HG03575 (cell line): ENCODE measurements at regions not wholly inside any gene's neighbourhood (a gene's known extent, or its start where the extent isn't known, plus 50 kb on each side); places are given as distances from the start of the nearest gene placed in this dataset.

Experiments used
- ATAC-seq: cut with Tn5 transposase; IDR thresholded peaks from one replicate; pipeline ENCODE4 v1.9.1; 2021; ENCODE audit not compliant: unreplicated experiment, insufficient number of reproducible peaks, low FRiP score; ENCODE audit errors: extremely low read depth

DNA sequence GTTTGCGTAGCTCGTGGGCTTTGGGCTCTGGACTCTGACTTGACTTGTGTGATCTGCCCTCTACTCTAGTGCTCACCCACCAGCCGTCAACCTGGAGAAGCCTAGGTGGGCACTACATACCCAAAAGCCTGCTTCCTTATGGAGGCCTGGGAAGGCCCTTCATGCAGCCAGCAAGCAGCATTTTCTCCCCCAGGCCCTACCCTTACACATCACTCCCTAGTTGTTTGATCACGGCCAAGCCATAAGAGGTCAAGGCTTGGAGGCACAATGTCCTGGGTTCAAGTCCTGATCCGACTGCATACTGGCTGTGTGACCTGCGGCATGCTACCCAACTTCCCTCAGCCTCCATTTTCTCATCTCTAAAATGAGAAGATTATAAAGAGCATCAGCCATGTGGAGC, 151.3 kb upstream of the EGFLAM start:
- no peak for ATAC-seq

DNA sequence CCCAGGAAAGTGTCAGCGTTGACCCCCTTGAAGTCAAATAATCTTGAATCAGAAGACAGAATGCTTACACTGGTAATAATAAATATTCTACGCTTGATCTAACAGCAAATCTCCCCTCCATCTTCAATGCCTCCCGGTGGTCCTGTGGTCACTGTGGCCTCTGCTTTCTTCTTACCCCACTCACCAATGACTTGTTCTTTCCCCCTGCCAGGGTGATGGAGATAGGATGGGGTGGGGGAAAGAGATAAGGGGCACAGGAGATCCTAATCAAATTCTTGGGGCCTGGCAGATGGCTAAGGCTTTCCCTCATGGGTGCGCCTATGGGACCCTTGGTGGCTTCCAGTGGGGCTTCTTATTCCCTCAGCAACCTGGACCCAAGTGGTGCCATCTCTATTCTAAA, 152.6 kb upstream of the EGFLAM start:
- no peak for ATAC-seq

DNA sequence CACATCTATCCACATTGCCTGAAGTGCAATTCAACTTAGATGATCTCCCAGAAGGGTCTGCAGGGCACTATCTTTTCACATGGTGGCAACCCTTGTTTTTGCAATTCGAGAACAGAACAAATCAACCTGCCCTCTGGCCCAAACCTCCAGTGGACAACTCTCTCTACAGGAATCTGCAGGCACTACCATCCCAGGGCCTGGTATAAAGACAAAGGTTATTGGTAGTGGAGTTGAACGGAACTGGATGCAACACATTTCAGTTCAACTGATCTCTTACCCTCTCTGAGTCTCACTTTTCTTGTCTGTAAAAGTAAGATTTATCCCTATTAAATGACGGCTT, 153.2 kb upstream of the EGFLAM start:
- ATAC-seq, result no peak

DNA sequence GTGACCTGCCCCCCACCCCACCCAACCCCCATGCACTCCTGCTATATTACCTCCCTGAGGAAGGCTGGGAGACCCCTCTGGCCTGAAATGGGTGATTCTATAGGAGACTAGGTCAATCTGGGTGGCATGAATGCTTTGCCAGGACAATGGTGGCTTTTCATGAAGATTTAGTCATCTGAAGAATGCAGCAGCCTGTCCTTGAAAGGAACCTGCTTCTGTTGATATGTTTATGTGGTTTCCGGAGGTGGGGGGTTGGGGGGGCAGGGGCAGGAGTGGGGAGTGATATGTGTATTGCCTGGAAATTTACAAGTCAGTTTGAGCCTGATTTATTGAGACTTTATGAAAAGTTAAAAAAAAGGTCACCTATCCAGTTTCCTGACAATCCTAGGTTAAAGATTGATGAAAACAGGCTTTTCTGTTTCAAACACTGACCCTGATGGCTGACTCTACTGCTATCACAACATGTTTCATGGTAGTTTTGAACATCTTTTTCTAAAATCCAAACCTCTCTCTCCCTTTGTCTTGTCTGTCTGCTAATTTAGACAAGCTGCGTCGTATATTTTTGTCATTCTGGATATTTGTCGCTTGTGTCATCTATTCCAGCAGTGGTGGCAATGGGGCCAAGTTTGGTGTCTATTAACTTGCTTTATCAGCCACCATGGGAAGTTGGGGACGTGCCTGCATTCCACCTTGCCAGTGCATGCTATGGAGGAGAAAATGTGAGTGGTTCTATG, 153.7 kb upstream of the EGFLAM start:
- no peak for ATAC-seq

DNA sequence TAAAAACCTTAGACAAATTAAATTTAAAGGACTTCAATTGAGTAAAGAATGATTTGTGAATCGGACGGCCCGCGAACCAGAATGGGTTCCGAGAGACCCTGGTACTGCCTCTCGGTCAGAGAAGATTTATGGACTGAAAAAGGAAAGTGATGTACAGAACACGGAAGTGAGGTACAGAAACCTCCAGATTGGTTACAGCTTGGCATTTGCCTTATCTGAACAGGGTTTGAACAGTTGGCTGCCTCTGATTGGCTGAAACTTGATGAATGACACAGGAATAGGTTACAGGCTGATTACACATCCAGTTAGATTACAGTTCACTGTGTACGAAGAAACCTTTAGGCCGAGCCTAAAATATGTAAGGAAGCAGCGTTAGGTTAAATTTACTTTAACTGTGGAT, 156.5 kb upstream of the EGFLAM start:
- ATAC-seq, result no peak

DNA sequence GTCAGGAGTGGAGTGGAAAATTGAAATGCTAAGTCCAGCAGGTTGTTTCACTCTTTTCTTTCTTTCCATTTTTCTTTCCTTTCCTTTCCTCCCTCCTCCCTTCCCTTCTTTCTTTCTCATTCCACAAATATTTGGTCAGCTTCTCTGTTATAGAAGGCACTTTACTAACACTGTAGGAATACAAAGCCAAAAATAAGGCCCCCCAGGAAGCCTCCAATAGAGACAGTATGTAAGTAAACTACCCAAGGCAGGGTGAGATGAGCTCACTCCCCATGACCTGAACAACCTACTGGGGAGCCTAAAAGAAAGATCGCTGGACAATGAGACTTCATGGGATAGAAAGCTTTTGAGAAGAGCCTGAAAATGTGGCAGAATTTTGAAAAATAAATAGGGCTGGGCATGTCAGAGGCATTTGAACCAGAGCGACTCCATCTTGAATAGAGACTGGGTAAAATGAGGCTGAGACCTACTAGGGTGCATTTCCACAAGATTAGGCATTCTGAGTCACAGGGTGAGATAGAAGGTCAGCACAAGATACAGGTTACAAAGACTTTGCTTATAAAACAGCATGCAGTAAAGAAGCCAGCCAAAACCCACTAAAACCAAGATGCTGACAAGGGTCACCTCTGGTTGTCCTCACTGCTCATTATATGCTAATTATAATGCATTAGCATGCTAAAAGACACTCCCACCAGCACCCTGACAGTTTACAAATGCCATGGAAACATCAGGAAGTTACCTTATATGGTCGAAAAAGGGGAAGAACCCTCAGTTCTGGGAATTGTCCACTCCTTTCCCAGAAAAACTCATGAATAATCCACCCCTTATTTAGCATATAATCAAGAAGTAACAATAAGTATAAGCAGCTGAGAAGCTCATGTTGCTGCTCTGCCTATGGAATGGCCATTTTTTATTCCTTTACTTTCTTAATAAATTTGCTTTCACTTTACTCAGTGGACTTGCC, 158.9 kb upstream of the EGFLAM start:
- no peak for ATAC-seq

DNA sequence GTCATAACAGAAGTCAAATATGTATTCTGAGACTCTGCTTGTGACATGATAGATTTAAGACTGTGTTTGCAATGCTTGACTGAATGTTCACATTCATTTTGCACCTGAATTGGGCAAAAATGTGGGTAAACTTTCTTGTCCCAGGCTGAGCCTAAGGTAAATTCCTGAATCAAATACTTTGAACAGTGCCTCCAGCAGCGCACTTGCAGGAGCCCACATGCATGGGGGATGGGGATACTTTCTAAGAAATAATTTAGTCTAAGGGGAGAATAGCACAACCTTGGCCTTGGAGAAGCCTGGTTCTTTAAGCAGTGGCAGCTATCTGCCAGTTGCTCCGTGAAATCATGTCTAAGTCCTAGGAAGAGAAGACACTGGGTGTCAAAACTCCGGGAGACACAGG, 163.5 kb upstream of the EGFLAM start:
- ATAC-seq, result no peak

DNA sequence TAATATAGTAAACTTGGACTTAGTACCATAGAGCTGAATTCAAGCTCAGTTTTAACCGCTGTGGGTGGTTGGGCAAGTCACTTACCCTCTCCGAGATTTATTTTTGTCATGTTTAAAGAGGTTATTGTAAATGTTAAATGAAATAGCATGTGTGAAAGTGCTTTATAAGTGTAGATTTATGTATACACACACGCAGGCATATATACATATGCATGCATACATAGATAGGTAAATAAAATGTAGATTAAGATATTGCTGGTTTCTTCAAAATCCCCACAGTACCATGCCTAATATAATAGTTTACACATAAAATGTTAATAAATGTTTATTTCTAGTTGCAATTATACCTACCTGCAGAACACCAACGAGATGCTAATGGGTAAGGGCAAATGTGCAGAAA, 164.5 kb upstream of the EGFLAM start:
- no peak for ATAC-seq

DNA sequence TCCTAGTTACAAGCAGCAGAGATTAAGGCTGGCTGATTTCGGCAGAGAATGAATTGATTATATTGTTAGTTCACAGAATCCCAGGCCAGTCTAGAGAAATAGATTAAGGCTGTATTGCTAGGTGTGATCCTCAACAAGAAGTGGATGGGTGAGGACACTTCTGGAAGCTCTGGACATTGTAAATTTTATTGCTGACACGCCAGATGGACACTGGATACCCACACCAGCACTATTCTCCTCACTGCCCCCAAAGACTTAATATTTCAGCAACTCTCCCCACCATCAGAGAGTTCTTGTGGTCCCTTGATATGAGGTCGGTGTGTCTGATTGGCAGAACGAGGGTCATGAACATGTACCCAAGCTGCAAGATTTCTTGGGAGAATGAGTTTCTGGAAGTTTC, 171.6 kb upstream of the EGFLAM start:
- no peak for ATAC-seq

DNA sequence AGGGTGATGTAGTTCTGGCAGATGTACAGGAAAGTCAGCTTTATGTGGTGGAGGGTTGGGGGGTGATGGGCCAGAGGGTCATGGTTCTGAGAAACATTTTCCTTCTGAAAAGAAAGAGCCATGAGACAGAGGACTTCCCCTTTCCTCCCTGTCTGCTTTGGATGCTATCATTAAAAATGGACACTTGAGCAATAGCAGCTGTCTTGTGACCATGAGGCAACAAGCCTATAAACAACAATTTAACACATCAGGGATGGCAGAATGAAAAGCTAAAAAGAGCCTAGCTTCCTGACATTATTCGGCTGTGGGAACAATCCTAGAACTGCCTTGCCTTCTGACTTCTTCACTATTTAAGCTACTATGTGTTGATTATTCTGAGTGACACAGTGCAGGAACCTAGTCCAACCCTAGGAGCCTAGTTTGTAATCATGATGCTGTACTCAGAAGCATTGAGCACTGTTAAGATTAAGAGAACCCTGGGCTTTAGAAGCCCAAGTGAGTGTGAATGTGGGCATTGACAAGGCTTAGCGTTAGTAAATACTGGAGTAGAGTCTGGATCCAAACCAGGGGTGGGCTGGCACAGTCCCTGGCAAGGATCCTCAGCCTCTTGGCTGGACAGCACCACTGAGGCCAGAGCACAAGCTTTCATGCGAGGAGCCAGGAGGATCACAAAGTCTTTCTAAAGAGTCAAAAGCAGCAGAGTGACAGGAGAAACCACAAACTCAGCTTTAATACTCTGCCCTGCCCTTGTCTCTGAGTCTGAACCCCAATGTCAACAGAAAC, 178.5 kb upstream of the EGFLAM start:
- ATAC-seq, result no peak

DNA sequence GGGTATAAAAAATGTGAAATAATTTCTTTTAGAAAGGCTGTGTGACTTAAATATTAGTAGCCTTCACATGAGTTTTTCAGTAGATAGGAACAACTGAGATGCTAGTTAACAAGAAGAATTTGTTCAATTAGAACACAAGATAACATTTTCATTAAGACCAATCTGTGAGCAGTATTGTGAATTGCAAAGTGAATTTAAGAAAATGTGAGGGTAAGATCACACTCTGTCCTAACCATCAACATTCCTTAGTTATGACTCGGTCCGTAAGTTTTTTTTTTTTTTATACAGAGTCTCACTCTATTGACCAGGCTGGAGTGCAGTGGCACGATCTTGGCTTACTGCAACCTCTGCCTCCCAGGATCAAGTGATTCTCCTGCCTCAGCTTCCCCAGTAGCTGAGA, 180.2 kb upstream of the EGFLAM start:
- ATAC-seq, result no peak

DNA sequence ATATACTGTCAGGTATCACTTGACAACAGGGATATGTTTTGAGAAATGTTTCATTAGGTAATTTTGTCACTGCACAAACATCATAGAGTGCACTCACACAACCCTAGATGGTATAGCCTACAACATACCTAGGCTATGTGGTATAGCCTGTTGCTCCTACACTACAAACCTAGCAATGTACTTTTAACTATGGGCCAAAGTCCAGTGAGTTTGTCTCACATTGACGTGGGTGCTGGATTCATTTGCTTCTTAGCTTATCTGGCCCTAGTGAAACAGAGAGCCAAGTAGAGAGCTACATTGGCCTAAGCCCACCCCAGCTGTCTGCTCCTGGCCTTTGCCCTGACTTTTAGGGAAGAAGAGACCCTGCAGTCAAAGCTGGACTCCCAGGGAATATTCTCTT, 180.7 kb upstream of the EGFLAM start:
- no peak for ATAC-seq

DNA sequence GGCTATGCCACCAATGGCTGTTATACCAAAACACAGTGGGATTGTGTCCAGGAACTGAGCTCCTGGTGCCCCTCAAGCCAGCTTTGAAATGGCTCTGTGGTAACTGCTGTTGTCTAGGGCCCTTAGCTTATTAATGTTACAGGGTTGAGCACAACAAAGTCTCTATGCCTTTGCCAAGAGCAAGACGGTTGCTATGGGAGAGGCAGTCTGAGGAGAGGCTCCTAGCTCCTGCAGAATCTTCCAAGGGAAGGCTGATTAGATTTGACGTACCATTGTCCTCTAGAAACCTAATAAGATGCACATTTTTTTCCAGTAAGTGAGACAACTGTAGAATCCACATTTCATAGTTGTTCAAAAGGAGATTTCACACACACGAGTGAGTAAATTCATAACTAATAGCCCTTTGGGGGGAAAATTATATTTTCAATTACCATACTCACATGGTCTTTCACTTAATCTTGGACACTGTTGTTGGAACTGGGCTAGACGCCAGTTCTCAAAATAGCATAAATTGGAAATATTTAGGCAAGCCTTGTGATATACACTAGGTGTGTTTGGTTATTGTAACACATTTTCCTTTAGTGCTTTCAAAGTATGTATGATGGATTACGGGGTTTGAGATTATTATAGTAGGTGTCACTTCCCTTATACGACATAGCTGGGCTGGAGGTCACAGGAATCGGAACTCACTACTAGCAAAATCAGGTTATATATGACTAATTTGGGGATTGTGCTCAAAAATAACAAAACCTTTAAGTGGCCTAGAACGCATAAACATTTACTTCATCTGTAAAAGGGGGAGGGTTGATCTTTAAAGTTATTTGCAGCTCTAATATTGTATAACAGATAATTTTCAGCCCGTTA, 186.3 kb upstream of the EGFLAM start:
- no peak for ATAC-seq

DNA sequence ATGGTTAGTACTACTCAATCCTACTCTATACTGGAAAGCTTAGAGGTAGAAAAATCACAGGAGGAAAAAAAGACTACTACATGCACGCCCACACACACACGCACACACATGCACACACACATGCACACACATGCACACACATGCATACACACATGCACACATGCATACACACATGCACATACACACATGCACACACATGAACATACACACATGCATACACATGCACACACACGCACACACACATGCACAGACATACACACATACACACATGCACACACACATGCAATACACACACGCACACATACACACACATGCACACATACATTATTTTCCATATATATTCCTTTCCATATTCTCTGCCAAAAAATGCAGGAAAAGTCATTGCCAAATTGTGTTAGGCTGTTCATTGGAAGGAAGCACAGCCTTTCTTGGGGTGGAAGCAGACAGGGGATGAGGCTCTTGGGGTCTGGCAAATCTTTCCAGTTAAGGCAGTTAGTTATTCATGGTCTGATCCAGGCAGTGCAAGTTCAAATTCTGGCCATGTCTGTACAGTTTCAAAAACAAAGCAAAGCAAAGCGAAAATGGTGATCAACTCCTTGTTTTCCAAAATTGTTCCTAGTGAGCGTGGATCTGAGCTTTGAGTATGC, 187.9 kb upstream of the EGFLAM start:
- no peak for ATAC-seq

DNA sequence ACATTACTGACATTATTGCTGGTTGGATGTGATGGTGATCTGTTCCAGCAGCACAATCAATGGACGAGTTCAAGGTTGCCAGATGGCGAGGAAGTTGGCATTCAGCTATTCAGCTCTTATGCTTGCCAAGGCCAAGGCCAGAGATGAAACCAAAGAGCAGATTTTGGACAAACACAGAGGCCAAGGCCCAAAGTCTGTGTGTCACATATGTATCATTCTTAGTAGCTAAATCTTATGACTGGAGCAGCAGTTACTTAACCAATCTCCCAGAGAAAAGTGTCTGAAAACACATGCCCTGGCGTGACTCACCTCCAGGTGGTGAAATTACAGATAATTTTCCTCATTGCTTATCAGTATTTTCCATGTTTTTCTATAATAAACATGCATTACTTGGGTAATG, 189.0 kb upstream of the EGFLAM start:
- no peak for ATAC-seq

DNA sequence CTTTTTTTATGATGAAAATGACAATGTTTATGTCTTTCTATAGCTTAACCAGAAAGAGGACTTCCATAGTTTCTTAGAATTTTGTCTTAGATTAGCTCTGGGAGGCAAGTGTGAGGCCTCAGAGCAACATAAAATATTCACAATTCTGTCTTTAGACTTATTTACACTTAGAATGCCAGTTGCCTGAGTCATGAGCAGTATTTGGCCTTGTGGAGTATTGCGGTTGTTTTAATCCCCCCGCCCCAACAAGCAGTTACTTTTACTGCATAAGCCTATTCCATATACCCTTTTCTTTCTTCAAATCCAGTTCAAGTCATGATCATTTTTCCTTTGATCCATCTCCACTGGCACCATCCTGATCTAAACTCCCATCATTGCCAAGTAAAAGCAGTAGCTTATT, 198.0 kb upstream of the EGFLAM start:
- ATAC-seq, result no peak

DNA sequence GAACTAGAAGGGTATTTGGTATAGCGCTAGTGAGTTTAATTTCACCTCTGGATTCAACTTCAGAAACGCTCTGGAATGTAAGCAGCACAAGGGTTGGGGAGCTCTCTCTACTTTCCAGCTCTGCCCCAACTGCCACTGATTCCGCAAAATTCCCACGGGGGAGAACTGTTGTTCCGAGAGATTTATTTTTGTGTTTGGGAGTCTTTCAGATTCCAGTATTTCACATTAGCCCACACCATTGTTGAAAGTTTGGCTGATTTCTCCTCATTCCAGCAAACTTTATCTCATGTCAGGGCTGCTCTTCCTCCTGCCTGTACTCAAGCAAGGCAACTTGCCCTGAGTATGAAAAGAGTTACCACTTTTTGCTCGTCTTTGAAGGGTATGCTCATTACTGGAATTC, 198.5 kb upstream of the EGFLAM start:
- ATAC-seq, result no peak

DNA sequence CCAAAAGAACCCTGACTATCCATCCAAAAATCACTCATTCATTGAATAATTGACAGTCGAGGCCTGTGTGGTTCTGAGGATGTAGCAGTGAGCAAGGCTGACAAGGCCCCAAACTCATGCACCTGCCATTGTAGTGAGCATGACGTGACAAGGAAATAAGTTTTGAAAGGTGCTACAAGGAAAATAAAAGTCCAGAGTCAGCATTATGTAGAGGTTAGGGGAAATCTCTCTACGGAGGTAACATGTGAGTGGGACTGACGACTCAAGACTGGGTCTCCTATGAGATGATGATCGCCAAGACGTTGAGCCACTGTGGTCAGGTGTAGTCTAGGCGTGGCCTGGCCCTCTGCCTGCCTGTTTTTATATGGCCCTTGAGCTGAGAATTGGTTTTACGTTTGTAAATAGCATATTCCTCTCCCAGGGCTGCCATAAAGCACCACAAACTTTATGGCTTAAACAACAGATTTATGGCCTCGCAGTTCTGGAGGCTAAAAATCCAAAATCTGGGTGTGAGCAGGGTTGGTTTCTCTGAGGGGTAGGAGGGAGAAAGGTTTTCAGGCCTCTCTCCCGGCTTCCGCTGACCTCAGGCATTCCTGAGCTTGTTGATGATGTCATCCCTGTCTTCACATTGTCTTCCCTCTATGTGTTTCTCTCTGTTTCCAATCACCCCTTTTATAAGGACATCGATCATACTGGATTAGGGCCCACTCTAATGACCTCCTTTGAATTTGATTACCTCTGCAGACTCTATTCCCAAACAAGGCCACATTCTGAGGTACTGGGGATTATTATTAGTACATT, 206.4 kb upstream of the EGFLAM start:
- ATAC-seq, result no peak
